LNCAP (cell line): ENCODE measurements at regions not wholly inside any gene's neighbourhood (a gene's known extent, or its start where the extent isn't known, plus 50 kb on each side); places are given as distances from the start of the nearest gene placed in this dataset.

Experiments
- CTCF ChIP-seq: fragments of 450-650 bp; IDR thresholded peaks from 2 replicates; pipeline ENCODE4 v1.5.1; 2017; ENCODE audit warnings: mild to moderate bottlenecking

GRCh38 chr3:157572559-157573270 is 69.5 kb upstream of the VEPH1 start:
- peak; percentile 84 for TF ChIP-seq CTCF

GRCh38 chr3:157566596-157566995 is 63.4 kb upstream of the VEPH1 start:
- TF ChIP-seq CTCF, result no peak

GRCh38 chr3:157559401-157559800 is 56.2 kb upstream of the VEPH1 start:
- no peak for TF ChIP-seq CTCF
